ENCODE measurements at regions not wholly inside any gene's neighbourhood (a gene's known extent, or its start where the extent isn't known, plus 50 kb on each side); places are given as distances from the start of the nearest gene placed in this dataset.

DNA sequence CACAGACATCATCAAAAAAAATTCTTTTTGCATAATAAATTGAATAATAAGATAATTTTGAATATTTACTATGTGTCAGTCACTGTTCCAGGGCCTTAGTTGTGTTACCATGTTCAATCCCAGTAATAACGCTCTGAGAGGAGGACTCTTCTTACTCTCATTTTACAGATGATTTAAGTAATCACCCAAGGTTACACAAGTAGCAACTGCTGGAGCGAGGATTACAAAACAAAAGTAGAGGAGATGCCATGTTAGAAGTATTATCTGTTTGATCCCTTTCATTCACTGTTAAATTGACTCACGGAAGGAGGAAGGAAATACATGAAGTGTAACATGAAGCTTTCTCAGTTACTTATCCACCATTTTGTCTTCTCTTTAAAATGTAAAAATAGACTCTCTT, 412.8 kb downstream of the NFIB start:
- TF ChIP-seq, protein P1, sequence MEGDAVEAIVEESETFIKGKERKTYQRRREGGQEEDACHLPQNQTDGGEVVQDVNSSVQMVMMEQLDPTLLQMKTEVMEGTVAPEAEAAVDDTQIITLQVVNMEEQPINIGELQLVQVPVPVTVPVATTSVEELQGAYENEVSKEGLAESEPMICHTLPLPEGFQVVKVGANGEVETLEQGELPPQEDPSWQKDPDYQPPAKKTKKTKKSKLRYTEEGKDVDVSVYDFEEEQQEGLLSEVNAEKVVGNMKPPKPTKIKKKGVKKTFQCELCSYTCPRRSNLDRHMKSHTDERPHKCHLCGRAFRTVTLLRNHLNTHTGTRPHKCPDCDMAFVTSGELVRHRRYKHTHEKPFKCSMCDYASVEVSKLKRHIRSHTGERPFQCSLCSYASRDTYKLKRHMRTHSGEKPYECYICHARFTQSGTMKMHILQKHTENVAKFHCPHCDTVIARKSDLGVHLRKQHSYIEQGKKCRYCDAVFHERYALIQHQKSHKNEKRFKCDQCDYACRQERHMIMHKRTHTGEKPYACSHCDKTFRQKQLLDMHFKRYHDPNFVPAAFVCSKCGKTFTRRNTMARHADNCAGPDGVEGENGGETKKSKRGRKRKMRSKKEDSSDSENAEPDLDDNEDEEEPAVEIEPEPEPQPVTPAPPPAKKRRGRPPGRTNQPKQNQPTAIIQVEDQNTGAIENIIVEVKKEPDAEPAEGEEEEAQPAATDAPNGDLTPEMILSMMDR (conservative IDR thresholded peaks at IDR 0.05; ENCODE audit: low read length), result no peak
- TF ChIP-seq EZH2phosphoT487 (IDR thresholded peaks at IDR 0.05; ENCODE audit: borderline replicate concordance, low read depth, low read length), result no peak

All from OCI-LY7 (cell line).